Liver (tissue), 8 donors: ENCODE measurements at regions not wholly inside any gene's neighbourhood (a gene's known extent, or its start where the extent isn't known, plus 50 kb on each side); places are given as distances from the start of the nearest gene placed in this dataset.

Experiments
- DNase-seq: peaks from one replicate; pipeline ENCODE4 v3.0.0-alpha.2; 2017; ENCODE audit warnings: low spot score
- H3K27ac ChIP-seq, 2 donors: one replicate each; pipeline ENCODE4 v1.7.0; 2013; ENCODE audit warnings: inconsistent platforms in 2 of 2, low read length in 2 of 2, control low read depth in 1 of 2, low read depth in 1 of 2, mild to moderate bottlenecking in 1 of 2
- H3K27me3 ChIP-seq, 4 donors: one replicate each; pipeline versions ENCODE4 v1.6.1 to v1.7.0; 2013; ENCODE audit warnings: low read length in 3 of 4, inconsistent platforms in 1 of 4, mild to moderate bottlenecking in 1 of 4, moderate library complexity in 1 of 4; ENCODE audit not compliant: control insufficient read depth in 4 of 4, insufficient read depth in 4 of 4
- H3K36me3 ChIP-seq, 4 donors: one replicate each; pipeline versions ENCODE4 v1.6.1 to v1.7.0; 2013; ENCODE audit warnings: low read length in 3 of 4, mild to moderate bottlenecking in 3 of 4, low read depth in 1 of 4, moderate library complexity in 1 of 4; ENCODE audit not compliant: control insufficient read depth in 4 of 4, insufficient read depth in 3 of 4
- H3K4me1 ChIP-seq, 4 donors: one replicate each; pipeline versions ENCODE4 v1.6.1 to v1.7.0; 2013; ENCODE audit warnings: low read length in 3 of 4, mild to moderate bottlenecking in 3 of 4, moderate library complexity in 1 of 4; ENCODE audit not compliant: control insufficient read depth in 4 of 4, insufficient read depth in 4 of 4
- H3K4me3 ChIP-seq, 3 donors: one replicate each; pipeline versions ENCODE4 v1.6.1 to v1.7.0; 2013; ENCODE audit warnings: low read length in 3 of 3, control low read depth in 1 of 3, low read depth in 1 of 3, mild to moderate bottlenecking in 1 of 3
- H3K9ac ChIP-seq, 2 donors: one replicate each; pipeline ENCODE4 v1.7.0; 2013; ENCODE audit warnings: low read length in 2 of 2, mild to moderate bottlenecking in 2 of 2, moderate library complexity in 2 of 2, control low read depth in 1 of 2, low read depth in 1 of 2
- H3K9me3 ChIP-seq, 4 donors: one replicate each; pipeline versions ENCODE4 v1.6.1 to v1.7.0; 2013; ENCODE audit warnings: low read length in 3 of 4; ENCODE audit not compliant: control insufficient read depth in 4 of 4
- EGR1 ChIP-seq, 2 donors: IDR thresholded peaks; 2 replicates each; pipeline ENCODE4 v1.6.1; 2016 to 2018; ENCODE audit warnings: antibody characterized with exemption in 2 of 2, low read depth in 2 of 2
- FOXA1 ChIP-seq: IDR thresholded peaks from 2 replicates; pipeline ENCODE4 v1.6.1; 2016; ENCODE audit warnings: antibody characterized with exemption
- FOXA2 ChIP-seq: IDR thresholded peaks from 2 replicates; pipeline ENCODE4 v1.6.1; 2016; ENCODE audit warnings: antibody characterized with exemption
- GABPA ChIP-seq, 2 donors: IDR thresholded peaks in 1 of 2; conservative IDR thresholded peaks in 1 of 2; 2 replicates each; pipeline ENCODE4 v1.6.1; 2016; ENCODE audit warnings: antibody characterized with exemption in 2 of 2, mild to moderate bottlenecking in 1 of 2, moderate library complexity in 1 of 2
- HNF4A ChIP-seq, 2 donors: conservative IDR thresholded peaks; 2 replicates each; pipeline ENCODE4 v1.6.1; 2016; ENCODE audit warnings: antibody characterized with exemption in 2 of 2, mild to moderate bottlenecking in 2 of 2
- HNF4G ChIP-seq: IDR thresholded peaks from 2 replicates; pipeline ENCODE4 v1.6.1; 2016; ENCODE audit warnings: antibody characterized with exemption
- JUND ChIP-seq, 2 donors: IDR thresholded peaks; 2 replicates each; pipeline ENCODE4 v1.6.1; 2016; ENCODE audit warnings: antibody characterized with exemption in 2 of 2
- MAX ChIP-seq: IDR thresholded peaks from 2 replicates; pipeline ENCODE4 v1.6.1; 2016; ENCODE audit warnings: antibody characterized with exemption
- NR2F2 ChIP-seq: IDR thresholded peaks from 2 replicates; pipeline ENCODE4 v1.6.1; 2016; ENCODE audit warnings: antibody characterized with exemption
- RAD21 ChIP-seq, 2 donors: IDR thresholded peaks; 2 replicates each; pipeline ENCODE4 v1.6.1; 2016; ENCODE audit warnings: antibody characterized with exemption in 2 of 2, mild to moderate bottlenecking in 2 of 2
- RXRA ChIP-seq, 2 donors: IDR thresholded peaks; 2 replicates each; pipeline ENCODE4 v1.6.1; 2017 to 2018; ENCODE audit warnings: antibody characterized with exemption in 2 of 2, mild to moderate bottlenecking in 1 of 2
- SP1 ChIP-seq: IDR thresholded peaks from 2 replicates; pipeline ENCODE4 v1.6.1; 2018; ENCODE audit warnings: antibody characterized with exemption, mild to moderate bottlenecking
- TAF1 ChIP-seq: conservative IDR thresholded peaks from 2 replicates; pipeline ENCODE4 v1.6.1; 2016; ENCODE audit warnings: antibody characterized with exemption, mild to moderate bottlenecking
- YY1 ChIP-seq: IDR thresholded peaks from 2 replicates; pipeline ENCODE4 v1.6.1; 2016; ENCODE audit warnings: antibody characterized with exemption, mild to moderate bottlenecking
- WGBS: extraction: QIAGEN DNeasy Blood & Tissue Kit; methylation state at CpG from one replicate; pipeline ENCODE4 v1.1.7; 2013; 5-methylcytosine and 5-hydroxymethylcytosine counted together
- TF ChIP-seq, protein P1 (sequence below): fragments of 150-350 bp; IDR thresholded peaks from 2 replicates; pipeline ENCODE4 v1.5.1; 2017; ENCODE audit warnings: improper control_type of control experiment, low read depth, low read length; ENCODE audit not compliant: missing input control
- TF ChIP-seq, protein P2 (sequence below): IDR thresholded peaks from 2 replicates; pipeline ENCODE4 v1.6.1; 2016; ENCODE audit warnings: antibody characterized with exemption
- TF ChIP-seq, protein P3 (sequence below): IDR thresholded peaks from 2 replicates; pipeline ENCODE4 v1.6.1; 2016; ENCODE audit warnings: antibody characterized with exemption, mild to moderate bottlenecking
- TF ChIP-seq, protein P4 (sequence below): IDR thresholded peaks from 2 replicates; pipeline ENCODE4 v1.6.1; 2016; ENCODE audit warnings: antibody characterized with exemption
- donor health status: healthy.
- donor health status: healthy.
- donor health status: healthy.
- donor health status: healthy.
- donor health status: healthy.

- TF ChIP-seq, protein P1, sequence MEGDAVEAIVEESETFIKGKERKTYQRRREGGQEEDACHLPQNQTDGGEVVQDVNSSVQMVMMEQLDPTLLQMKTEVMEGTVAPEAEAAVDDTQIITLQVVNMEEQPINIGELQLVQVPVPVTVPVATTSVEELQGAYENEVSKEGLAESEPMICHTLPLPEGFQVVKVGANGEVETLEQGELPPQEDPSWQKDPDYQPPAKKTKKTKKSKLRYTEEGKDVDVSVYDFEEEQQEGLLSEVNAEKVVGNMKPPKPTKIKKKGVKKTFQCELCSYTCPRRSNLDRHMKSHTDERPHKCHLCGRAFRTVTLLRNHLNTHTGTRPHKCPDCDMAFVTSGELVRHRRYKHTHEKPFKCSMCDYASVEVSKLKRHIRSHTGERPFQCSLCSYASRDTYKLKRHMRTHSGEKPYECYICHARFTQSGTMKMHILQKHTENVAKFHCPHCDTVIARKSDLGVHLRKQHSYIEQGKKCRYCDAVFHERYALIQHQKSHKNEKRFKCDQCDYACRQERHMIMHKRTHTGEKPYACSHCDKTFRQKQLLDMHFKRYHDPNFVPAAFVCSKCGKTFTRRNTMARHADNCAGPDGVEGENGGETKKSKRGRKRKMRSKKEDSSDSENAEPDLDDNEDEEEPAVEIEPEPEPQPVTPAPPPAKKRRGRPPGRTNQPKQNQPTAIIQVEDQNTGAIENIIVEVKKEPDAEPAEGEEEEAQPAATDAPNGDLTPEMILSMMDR = no peak
- TF ChIP-seq, protein P2, sequence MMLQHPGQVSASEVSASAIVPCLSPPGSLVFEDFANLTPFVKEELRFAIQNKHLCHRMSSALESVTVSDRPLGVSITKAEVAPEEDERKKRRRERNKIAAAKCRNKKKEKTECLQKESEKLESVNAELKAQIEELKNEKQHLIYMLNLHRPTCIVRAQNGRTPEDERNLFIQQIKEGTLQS = no peak
- TF ChIP-seq MAX = no peak
- TF ChIP-seq JUND (IDR thresholded peaks at IDR 0.05) = no peak
- TF ChIP-seq, protein P3, sequence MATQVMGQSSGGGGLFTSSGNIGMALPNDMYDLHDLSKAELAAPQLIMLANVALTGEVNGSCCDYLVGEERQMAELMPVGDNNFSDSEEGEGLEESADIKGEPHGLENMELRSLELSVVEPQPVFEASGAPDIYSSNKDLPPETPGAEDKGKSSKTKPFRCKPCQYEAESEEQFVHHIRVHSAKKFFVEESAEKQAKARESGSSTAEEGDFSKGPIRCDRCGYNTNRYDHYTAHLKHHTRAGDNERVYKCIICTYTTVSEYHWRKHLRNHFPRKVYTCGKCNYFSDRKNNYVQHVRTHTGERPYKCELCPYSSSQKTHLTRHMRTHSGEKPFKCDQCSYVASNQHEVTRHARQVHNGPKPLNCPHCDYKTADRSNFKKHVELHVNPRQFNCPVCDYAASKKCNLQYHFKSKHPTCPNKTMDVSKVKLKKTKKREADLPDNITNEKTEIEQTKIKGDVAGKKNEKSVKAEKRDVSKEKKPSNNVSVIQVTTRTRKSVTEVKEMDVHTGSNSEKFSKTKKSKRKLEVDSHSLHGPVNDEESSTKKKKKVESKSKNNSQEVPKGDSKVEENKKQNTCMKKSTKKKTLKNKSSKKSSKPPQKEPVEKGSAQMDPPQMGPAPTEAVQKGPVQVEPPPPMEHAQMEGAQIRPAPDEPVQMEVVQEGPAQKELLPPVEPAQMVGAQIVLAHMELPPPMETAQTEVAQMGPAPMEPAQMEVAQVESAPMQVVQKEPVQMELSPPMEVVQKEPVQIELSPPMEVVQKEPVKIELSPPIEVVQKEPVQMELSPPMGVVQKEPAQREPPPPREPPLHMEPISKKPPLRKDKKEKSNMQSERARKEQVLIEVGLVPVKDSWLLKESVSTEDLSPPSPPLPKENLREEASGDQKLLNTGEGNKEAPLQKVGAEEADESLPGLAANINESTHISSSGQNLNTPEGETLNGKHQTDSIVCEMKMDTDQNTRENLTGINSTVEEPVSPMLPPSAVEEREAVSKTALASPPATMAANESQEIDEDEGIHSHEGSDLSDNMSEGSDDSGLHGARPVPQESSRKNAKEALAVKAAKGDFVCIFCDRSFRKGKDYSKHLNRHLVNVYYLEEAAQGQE = no peak
- TF ChIP-seq SP1 = no peak
- TF ChIP-seq FOXA1 = no peak
- no peak for TF ChIP-seq HNF4A (conservative IDR thresholded peaks at IDR 0.05)
- TF ChIP-seq, protein P4, sequence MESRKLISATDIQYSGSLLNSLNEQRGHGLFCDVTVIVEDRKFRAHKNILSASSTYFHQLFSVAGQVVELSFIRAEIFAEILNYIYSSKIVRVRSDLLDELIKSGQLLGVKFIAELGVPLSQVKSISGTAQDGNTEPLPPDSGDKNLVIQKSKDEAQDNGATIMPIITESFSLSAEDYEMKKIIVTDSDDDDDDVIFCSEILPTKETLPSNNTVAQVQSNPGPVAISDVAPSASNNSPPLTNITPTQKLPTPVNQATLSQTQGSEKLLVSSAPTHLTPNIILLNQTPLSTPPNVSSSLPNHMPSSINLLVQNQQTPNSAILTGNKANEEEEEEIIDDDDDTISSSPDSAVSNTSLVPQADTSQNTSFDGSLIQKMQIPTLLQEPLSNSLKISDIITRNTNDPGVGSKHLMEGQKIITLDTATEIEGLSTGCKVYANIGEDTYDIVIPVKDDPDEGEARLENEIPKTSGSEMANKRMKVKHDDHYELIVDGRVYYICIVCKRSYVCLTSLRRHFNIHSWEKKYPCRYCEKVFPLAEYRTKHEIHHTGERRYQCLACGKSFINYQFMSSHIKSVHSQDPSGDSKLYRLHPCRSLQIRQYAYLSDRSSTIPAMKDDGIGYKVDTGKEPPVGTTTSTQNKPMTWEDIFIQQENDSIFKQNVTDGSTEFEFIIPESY = no peak
- TF ChIP-seq FOXA2 = no peak
- TF ChIP-seq RXRA (IDR thresholded peaks at IDR 0.05) = no peak
- no peak for TF ChIP-seq HNF4G
- no peak for TF ChIP-seq RAD21 (IDR thresholded peaks at IDR 0.05)
- Histone ChIP-seq H3K4me3 (peak overlapping the region in 1 of 3 donors; percentile 20), H3K9me3 (peaks cover 3 to 10% (median 6%) of the 10 kb centered on the region in 4 donors), H3K27ac (no peak overlapping the region), H3K36me3 (no peaks in the 10 kb centered on the region), H3K9ac (no peak overlapping the region), H3K4me1 (no peaks in the 10 kb centered on the region), H3K27me3 (no peaks in the 10 kb centered on the region)
- no peak for DNase-seq
- WGBS = 68% methylated on average over 2 of the region's 2 CpGs
These were observed 62.6 kb downstream of the RPS12 start for GRCh38 chr6:132877003-132877402.

DNA sequence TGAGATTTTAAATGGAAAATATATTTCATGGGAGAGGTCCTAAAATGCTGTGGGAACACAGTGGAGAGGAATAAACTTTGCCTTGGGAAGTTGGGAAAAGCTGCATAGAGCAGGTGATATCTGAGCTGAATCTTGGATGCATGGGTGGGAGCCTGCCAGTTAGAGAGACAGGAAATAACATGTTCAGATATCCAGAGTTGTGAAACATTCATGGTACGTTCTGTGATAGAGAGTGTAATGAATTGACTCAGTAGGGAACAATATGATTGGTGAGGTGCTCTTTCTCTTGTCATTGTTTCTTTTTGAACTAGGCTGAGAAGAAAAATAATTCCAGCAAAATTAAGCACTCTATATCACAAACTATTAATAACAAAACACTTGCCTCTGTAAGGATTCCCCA, 72.8 kb downstream of the RPS12 start:
- TF ChIP-seq EGR1 (IDR thresholded peaks at IDR 0.05; ENCODE audit: low read depth in 2 of 2) = no peak
- TF ChIP-seq, protein P1 = no peak
- TF ChIP-seq YY1 = no peak
- no peak for TF ChIP-seq GABPA (IDR thresholded peaks at IDR 0.05 in 1 of 2, conservative IDR thresholded peaks at IDR 0.05 in 1 of 2)
- no peak for TF ChIP-seq FOXA2
- TF ChIP-seq FOXA1 = no peak
- TF ChIP-seq NR2F2 = no peak
- no peak for TF ChIP-seq TAF1
- no peaks in the 10 kb centered on the region for H3K27me3 ChIP-seq
- WGBS = 48% methylated on average over 1 of the region's 1 CpG

More for the DNA sequence above, 72.8 kb downstream of the RPS12 start:
- no peak overlapping the region for H3K27ac ChIP-seq
- no peaks in the 10 kb centered on the region for H3K36me3 ChIP-seq
- no peaks in the 10 kb centered on the region for H3K4me1 ChIP-seq
- no peak overlapping the region for H3K9ac ChIP-seq
- DNase-seq = no peak
- no peaks in the 10 kb centered on the region for H3K9me3 ChIP-seq
- H3K4me3 ChIP-seq = no peak overlapping the region
